GM12878 (cell line): ENCODE measurements at regions not wholly inside any gene's neighbourhood (a gene's known extent, or its start where the extent isn't known, plus 50 kb on each side); places are given as distances from the start of the nearest gene placed in this dataset.

ENCODE experiments used
- ATAC-seq: fragments of 200-7000 bp; cut with Tn5 transposase; 3 replicates; pipeline ENCODE4 v1.9.1; 2020; ENCODE audit warnings: mild to moderate bottlenecking, moderate library complexity
- BruUV-seq: library from RNA; stranded (reverse); fragments of 400-500 nt; replicated peaks from 2 replicates; lab custom pipeline; 2021; lab: Mats Ljungman, UMichigan
- CTCF ChIA-PET: fragments of 300-600 bp; sonication (Branson Sonifier 250); formaldehyde crosslinking; extraction: SDS; loops from one replicate; lab custom pipeline; 2021; ENCODE audit warnings: inconsistent platforms; lab: Yijun Ruan, JAX
- POLR2A ChIA-PET: fragments of 350-600 bp; formaldehyde crosslinking; extraction: SDS; loops from one replicate; lab custom pipeline; 2021; ENCODE audit warnings: inconsistent platforms; lab: Charles Lee
- RAD21 ChIA-PET: fragments of 300-600 bp; sonication (Branson Sonifier 250); formaldehyde crosslinking; loops from one replicate; lab custom pipeline; 2023; ENCODE audit warnings: antibody characterized with exemption; ENCODE audit not compliant: unreplicated experiment; lab: Charles Lee
- SMC1A ChIA-PET: fragments of 300-600 bp; sonication (Branson Sonifier 250); formaldehyde crosslinking; loops from one replicate; lab custom pipeline; 2023; ENCODE audit not compliant: unreplicated experiment, uncharacterized antibody; lab: Charles Lee
- DNase-seq: peaks from one replicate; pipeline ENCODE4 v3.0.0-alpha.2; 2011; ENCODE audit warnings: low read depth, low spot score
- FAIRE-seq: peaks from 3 replicates; lab custom pipeline; 2011; peaks lifted over from hg19 to GRCh38; lab: Jason Lieb, UNC
- H2AFZ ChIP-seq: 2 replicates; pipeline ENCODE4 v1.6.0; 2011; ENCODE audit warnings: low read depth, low read length, control low read depth; ENCODE audit not compliant: control insufficient read depth
- H3K27ac ChIP-seq: 2 replicates; pipeline ENCODE4 v1.5.1; 2011; ENCODE audit warnings: control low read depth; ENCODE audit not compliant: control insufficient read depth, insufficient read depth
- H3K27me3 ChIP-seq, 2 experiments: replicated peaks in 1 of 2; 2 replicates each; pipeline versions ENCODE4 v1.6.0 to v1.6.1; 2011; ENCODE audit warnings: low read length in 1 of 2; ENCODE audit not compliant: control insufficient read depth in 2 of 2, insufficient read depth in 2 of 2
- H3K36me3 ChIP-seq, 2 experiments: 2 replicates each; pipeline ENCODE4 v1.5.1; 2011; ENCODE audit warnings: low read length in 1 of 2; ENCODE audit not compliant: control insufficient read depth in 2 of 2, insufficient read depth in 2 of 2
- H3K4me1 ChIP-seq: 2 replicates; pipeline ENCODE4 v1.6.1; 2011; ENCODE audit warnings: mild to moderate bottlenecking, low read length, moderate library complexity, mixed read lengths; ENCODE audit not compliant: control insufficient read depth, insufficient read depth
- H3K4me2 ChIP-seq: 2 replicates; pipeline ENCODE4 v1.6.0; 2011; ENCODE audit warnings: control low read depth; ENCODE audit not compliant: control insufficient read depth, insufficient read depth
- H3K4me3 ChIP-seq: fragments of 200-600 bp; sonication (generic); 2 replicates; pipeline ENCODE4 v1.5.1; 2016
- H3K79me2 ChIP-seq: 2 replicates; pipeline ENCODE4 v1.6.0; 2011; ENCODE audit warnings: low read length; ENCODE audit not compliant: control insufficient read depth, insufficient read depth
- H3K9ac ChIP-seq: 2 replicates; pipeline ENCODE4 v1.8.0; 2011; ENCODE audit warnings: low read length, control low read depth, mixed read lengths; ENCODE audit not compliant: control insufficient read depth, insufficient read depth
- H3K9me3 ChIP-seq: replicated peaks from 3 replicates; pipeline ENCODE4 v1.5.1; 2011; ENCODE audit warnings: mild to moderate bottlenecking, low read length; ENCODE audit not compliant: control insufficient read depth, insufficient read depth
- H4K20me1 ChIP-seq: 2 replicates; pipeline ENCODE4 v1.6.0; 2011; ENCODE audit not compliant: control insufficient read depth, insufficient read depth
- CEBPZ ChIP-seq: fragments of 150-350 bp; IDR thresholded peaks from 2 replicates; pipeline ENCODE4 v1.6.1; 2016; ENCODE audit warnings: low read depth, low read length
- CHD2 ChIP-seq: IDR thresholded peaks from 2 replicates; pipeline ENCODE4 v1.6.1; 2011; ENCODE audit warnings: low read depth, low read length, improper control_type of control experiment, borderline replicate concordance
- EGR1 ChIP-seq, 2 experiments: IDR thresholded peaks; 1 replicate in 1 of 2; 2 replicates in 1 of 2; pipeline ENCODE4 v1.6.1; 2011 to 2012; ENCODE audit warnings: low read depth in 2 of 2, low read length in 2 of 2, borderline replicate concordance in 1 of 2, mild to moderate bottlenecking in 1 of 2, moderate library complexity in 1 of 2
- POLR2AphosphoS5 ChIP-seq: IDR thresholded peaks from 2 replicates; pipeline ENCODE4 v1.6.1; 2011; ENCODE audit warnings: mild to moderate bottlenecking, low read length, inconsistent platforms
- TARDBP ChIP-seq: IDR thresholded peaks from 2 replicates; pipeline ENCODE4 v1.6.1; 2016; ENCODE audit warnings: borderline replicate concordance
- in situ Hi-C: fragments of 300-500 bp; cut with MboI; formaldehyde crosslinking; loops from 9 replicates; pipeline ENCODE4 v1.14.3; 2018; ENCODE audit warnings: mixed read lengths
- intact Hi-C: fragments of 100-400 bp; cut with micrococcal nuclease; formaldehyde crosslinking; loops from one replicate; pipeline ENCODE4 v1.14.2; 2022; ENCODE audit not compliant: unreplicated experiment
- TF ChIP-seq, protein P1 (sequence below): IDR thresholded peaks from 2 replicates; pipeline ENCODE4 v1.6.1; 2011; ENCODE audit warnings: mild to moderate bottlenecking, low read depth, low read length, moderate library complexity; ENCODE audit not compliant: insufficient replicate concordance
- TF ChIP-seq, protein P2 (sequence below): fragments of 450-650 bp; IDR thresholded peaks from 2 replicates; pipeline ENCODE4 v1.6.1; 2016; ENCODE audit warnings: mild to moderate bottlenecking, moderate library complexity, borderline replicate concordance
- TF ChIP-seq, protein P3 (sequence below): fragments of 450-650 bp; IDR thresholded peaks from 2 replicates; pipeline ENCODE4 v1.6.1; 2016; ENCODE audit warnings: mild to moderate bottlenecking

DNA sequence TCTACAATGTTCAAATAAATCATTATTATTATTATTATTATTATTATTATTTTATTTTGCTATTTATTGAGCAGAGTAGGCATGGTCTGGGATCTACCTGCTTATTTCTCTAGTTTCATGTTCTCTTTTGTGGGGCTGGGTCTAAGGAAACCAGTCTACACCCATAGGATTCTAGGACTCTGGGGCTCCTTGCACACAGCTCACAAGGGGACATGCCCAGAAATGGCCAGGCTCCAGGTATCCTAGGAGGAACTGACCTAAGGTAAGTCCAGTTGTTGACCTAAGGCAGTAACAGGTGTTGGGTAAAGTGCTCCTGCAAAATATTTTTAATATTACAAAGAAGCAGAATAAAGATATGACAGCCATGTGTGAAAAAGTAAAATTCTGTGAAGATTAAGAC is 149.6 kb upstream of the TBL1XR1 start:
- ChIA-PET SMC1A (interaction anchor here (1.2 to 1.4 kb wide), 2 partner anchors 11 to 52 kb away, joined by 3 to 7 read pairs; no protein-coding TSS in a partner anchor), RAD21 (no interaction called here), POLR2A (no interaction called here)

More for the DNA sequence above, 149.6 kb upstream of the TBL1XR1 start:
- no TSS peak for BruUV-seq
- CTCF ChIA-PET, result interaction anchor here (1.3 kb wide), 1 partner anchor 10 kb away, joined by 3 read pairs; no protein-coding TSS in a partner anchor
- in situ Hi-C loops (no loop called here), intact Hi-C loops (no loop called here)
- Histone ChIP-seq H3K9ac (no peak overlapping the region), H3K4me3 (no peak overlapping the region), H3K79me2 (no peaks in the 10 kb centered on the region), H2AFZ (no peak overlapping the region), H3K9me3 (no peaks in the 10 kb centered on the region), H3K36me3 (no peaks in the 10 kb centered on the region), H3K4me2 (no peak overlapping the region), H3K27ac (no peak overlapping the region), H4K20me1 (no peaks in the 10 kb centered on the region), H3K27me3 (no peaks in the 10 kb centered on the region), H3K4me1 (peaks cover 17% of the 10 kb centered on the region)
- ATAC-seq (no peak), DNase-seq (no peak), FAIRE-seq (no peak)
- TF ChIP-seq TARDBP, result no peak
- no peak for TF ChIP-seq CEBPZ
- TF ChIP-seq, protein P1, sequence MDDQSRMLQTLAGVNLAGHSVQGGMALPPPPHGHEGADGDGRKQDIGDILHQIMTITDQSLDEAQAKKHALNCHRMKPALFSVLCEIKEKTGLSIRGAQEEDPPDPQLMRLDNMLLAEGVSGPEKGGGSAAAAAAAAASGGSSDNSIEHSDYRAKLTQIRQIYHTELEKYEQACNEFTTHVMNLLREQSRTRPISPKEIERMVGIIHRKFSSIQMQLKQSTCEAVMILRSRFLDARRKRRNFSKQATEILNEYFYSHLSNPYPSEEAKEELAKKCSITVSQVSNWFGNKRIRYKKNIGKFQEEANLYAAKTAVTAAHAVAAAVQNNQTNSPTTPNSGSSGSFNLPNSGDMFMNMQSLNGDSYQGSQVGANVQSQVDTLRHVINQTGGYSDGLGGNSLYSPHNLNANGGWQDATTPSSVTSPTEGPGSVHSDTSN, result no peak
- TF ChIP-seq CHD2, result no peak
- no peak for TF ChIP-seq EGR1 (IDR thresholded peaks at IDR 0.05; ENCODE audit: borderline replicate concordance in 1 of 2, low read depth in 2 of 2, low read length in 2 of 2)
- TF ChIP-seq, protein P2, sequence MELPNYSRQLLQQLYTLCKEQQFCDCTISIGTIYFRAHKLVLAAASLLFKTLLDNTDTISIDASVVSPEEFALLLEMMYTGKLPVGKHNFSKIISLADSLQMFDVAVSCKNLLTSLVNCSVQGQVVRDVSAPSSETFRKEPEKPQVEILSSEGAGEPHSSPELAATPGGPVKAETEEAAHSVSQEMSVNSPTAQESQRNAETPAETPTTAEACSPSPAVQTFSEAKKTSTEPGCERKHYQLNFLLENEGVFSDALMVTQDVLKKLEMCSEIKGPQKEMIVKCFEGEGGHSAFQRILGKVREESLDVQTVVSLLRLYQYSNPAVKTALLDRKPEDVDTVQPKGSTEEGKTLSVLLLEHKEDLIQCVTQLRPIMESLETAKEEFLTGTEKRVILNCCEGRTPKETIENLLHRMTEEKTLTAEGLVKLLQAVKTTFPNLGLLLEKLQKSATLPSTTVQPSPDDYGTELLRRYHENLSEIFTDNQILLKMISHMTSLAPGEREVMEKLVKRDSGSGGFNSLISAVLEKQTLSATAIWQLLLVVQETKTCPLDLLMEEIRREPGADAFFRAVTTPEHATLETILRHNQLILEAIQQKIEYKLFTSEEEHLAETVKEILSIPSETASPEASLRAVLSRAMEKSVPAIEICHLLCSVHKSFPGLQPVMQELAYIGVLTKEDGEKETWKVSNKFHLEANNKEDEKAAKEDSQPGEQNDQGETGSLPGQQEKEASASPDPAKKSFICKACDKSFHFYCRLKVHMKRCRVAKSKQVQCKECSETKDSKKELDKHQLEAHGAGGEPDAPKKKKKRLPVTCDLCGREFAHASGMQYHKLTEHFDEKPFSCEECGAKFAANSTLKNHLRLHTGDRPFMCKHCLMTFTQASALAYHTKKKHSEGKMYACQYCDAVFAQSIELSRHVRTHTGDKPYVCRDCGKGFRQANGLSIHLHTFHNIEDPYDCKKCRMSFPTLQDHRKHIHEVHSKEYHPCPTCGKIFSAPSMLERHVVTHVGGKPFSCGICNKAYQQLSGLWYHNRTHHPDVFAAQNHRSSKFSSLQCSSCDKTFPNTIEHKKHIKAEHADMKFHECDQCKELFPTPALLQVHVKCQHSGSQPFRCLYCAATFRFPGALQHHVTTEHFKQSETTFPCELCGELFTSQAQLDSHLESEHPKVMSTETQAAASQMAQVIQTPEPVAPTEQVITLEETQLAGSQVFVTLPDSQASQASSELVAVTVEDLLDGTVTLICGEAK, result no peak
- TF ChIP-seq, protein P3, sequence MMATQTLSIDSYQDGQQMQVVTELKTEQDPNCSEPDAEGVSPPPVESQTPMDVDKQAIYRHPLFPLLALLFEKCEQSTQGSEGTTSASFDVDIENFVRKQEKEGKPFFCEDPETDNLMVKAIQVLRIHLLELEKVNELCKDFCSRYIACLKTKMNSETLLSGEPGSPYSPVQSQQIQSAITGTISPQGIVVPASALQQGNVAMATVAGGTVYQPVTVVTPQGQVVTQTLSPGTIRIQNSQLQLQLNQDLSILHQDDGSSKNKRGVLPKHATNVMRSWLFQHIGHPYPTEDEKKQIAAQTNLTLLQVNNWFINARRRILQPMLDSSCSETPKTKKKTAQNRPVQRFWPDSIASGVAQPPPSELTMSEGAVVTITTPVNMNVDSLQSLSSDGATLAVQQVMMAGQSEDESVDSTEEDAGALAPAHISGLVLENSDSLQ, result no peak
- TF ChIP-seq POLR2AphosphoS5, result no peak
